DOHH2 (cell line): ENCODE measurements at regions not wholly inside any gene's neighbourhood (a gene's known extent, or its start where the extent isn't known, plus 50 kb on each side); places are given as distances from the start of the nearest gene placed in this dataset.

Source experiments
- EZH2phosphoT487 ChIP-seq: fragments of 200-600 bp; sonication (generic); IDR thresholded peaks from 2 replicates; pipeline ENCODE4 v1.6.1; 2017; ENCODE audit warnings: borderline replicate concordance, mild to moderate bottlenecking, antibody characterized with exemption, low read length, moderate library complexity, mixed read lengths
- TF ChIP-seq, protein P1 (sequence below): fragments of 200-600 bp; sonication (generic); IDR thresholded peaks from one replicate; pipeline ENCODE4 v1.5.1; 2014; ENCODE audit warnings: antibody characterized with exemption, mild to moderate bottlenecking, low read depth, low read length; ENCODE audit not compliant: poor library complexity, severe bottlenecking

DNA sequence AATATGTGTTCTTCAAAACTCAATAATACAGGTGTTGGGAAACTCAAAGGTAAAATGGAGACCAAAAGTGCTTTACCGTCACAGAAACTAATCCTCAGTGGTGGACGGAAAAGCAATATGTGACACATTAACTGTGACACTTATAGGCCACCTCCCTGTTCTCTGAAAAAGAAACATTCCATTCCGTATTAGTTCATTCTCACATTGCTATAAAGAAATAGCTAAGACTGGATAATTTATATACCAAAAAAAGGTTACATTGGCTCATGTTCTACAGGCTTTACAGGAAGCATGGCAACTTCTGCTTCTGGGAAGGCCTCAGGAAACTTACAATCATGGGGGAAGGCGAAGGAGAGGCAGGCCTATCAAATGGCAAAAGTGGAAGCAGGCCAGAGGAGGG is 435.3 kb upstream of the HTR2A start:
- TF ChIP-seq, protein P1, sequence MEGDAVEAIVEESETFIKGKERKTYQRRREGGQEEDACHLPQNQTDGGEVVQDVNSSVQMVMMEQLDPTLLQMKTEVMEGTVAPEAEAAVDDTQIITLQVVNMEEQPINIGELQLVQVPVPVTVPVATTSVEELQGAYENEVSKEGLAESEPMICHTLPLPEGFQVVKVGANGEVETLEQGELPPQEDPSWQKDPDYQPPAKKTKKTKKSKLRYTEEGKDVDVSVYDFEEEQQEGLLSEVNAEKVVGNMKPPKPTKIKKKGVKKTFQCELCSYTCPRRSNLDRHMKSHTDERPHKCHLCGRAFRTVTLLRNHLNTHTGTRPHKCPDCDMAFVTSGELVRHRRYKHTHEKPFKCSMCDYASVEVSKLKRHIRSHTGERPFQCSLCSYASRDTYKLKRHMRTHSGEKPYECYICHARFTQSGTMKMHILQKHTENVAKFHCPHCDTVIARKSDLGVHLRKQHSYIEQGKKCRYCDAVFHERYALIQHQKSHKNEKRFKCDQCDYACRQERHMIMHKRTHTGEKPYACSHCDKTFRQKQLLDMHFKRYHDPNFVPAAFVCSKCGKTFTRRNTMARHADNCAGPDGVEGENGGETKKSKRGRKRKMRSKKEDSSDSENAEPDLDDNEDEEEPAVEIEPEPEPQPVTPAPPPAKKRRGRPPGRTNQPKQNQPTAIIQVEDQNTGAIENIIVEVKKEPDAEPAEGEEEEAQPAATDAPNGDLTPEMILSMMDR, result no peak
- TF ChIP-seq EZH2phosphoT487, result no peak
